H1 (cell line): ENCODE measurements at regions not wholly inside any gene's neighbourhood (a gene's known extent, or its start where the extent isn't known, plus 50 kb on each side); places are given as distances from the start of the nearest gene placed in this dataset.

Source experiments
- CTCF ChIA-PET: fragments of 300-600 bp; sonication (Branson Sonifier 250); formaldehyde crosslinking; loops from one replicate; lab custom pipeline; 2021; ENCODE audit not compliant: partially characterized antibody; lab: Charles Lee
- POLR2A ChIA-PET: fragments of 300-600 bp; sonication (Branson Sonifier 250); formaldehyde crosslinking; loops from one replicate; lab custom pipeline; 2021; ENCODE audit warnings: inconsistent platforms; ENCODE audit not compliant: partially characterized antibody; lab: Charles Lee
- DNase-seq, 2 experiments: peaks; one replicate each; pipeline versions ENCODE4 v3.0.0 to v3.0.0-alpha.2; 2010 to 2022; ENCODE audit warnings: low spot score in 2 of 2, low read depth in 1 of 2, mixed read lengths in 1 of 2
- FAIRE-seq: peaks from 2 replicates; lab custom pipeline; 2011; peaks lifted over from hg19 to GRCh38; lab: Jason Lieb, UNC
- H2AFZ ChIP-seq: 2 replicates; pipeline ENCODE4 v1.8.1; 2012; ENCODE audit warnings: low read length, inconsistent platforms
- H2AK5ac ChIP-seq: 2 replicates; pipeline ENCODE4 v1.6.1; 2013; ENCODE audit warnings: low read depth, low read length
- H2BK120ac ChIP-seq: replicated peaks from 2 replicates; pipeline ENCODE3; 2013; ENCODE audit warnings: low read depth, low read length, inconsistent platforms
- H2BK12ac ChIP-seq: 2 replicates; pipeline ENCODE4 v1.6.1; 2013; ENCODE audit warnings: low read depth, low read length
- H2BK15ac ChIP-seq: 2 replicates; pipeline ENCODE4 v1.6.1; 2013; ENCODE audit warnings: low read length
- H2BK20ac ChIP-seq: 2 replicates; pipeline ENCODE4 v1.6.1; 2013; ENCODE audit warnings: low read length
- H2BK5ac ChIP-seq: 2 replicates; pipeline ENCODE4 v1.6.1; 2013; ENCODE audit warnings: low read depth, low read length
- H3K14ac ChIP-seq: 2 replicates; pipeline ENCODE4 v1.6.1; 2013; ENCODE audit warnings: inconsistent platforms; ENCODE audit not compliant: insufficient read length
- H3K18ac ChIP-seq: 2 replicates; pipeline ENCODE4 v1.6.1; 2013; ENCODE audit warnings: low read length; ENCODE audit errors: extremely low read depth
- H3K23ac ChIP-seq: 2 replicates; pipeline ENCODE4 v1.6.1; 2013; ENCODE audit warnings: inconsistent platforms; ENCODE audit not compliant: insufficient read length
- H3K23me2 ChIP-seq: 2 replicates; pipeline ENCODE4 v1.6.1; 2013; ENCODE audit warnings: low read depth, low read length
- H3K27ac ChIP-seq: 2 replicates; pipeline ENCODE4 v1.6.1; 2011; ENCODE audit warnings: low read depth, low read length, inconsistent platforms
- H3K27me3 ChIP-seq, 4 experiments: replicated peaks in 1 of 4; 1 replicate in 1 of 4; 2 replicates in 3 of 4; pipeline versions ENCODE4 v1.6.1 to v1.8.1; 2011 to 2013; ENCODE audit warnings: low read length in 3 of 4, mild to moderate bottlenecking in 3 of 4, inconsistent platforms in 2 of 4, mixed read lengths in 2 of 4, moderate library complexity in 1 of 4; ENCODE audit not compliant: control insufficient read depth in 3 of 4, insufficient read depth in 3 of 4; ENCODE audit errors: extremely low read depth in 1 of 4
- H3K36me3 ChIP-seq, 4 experiments: 2 replicates each; pipeline versions ENCODE4 v1.6.1 to v1.8.1; 2011 to 2013; ENCODE audit warnings: mild to moderate bottlenecking in 4 of 4, low read length in 3 of 4, moderate library complexity in 2 of 4, control low read depth in 1 of 4, inconsistent platforms in 1 of 4; ENCODE audit not compliant: insufficient read depth in 4 of 4, control insufficient read depth in 2 of 4
- H3K4ac ChIP-seq: replicated peaks from 2 replicates; pipeline ENCODE3; 2013; ENCODE audit warnings: low read length, low read depth, mixed read lengths, inconsistent platforms; ENCODE audit not compliant: insufficient read length
- H3K4me1 ChIP-seq, 4 experiments: replicated peaks in 1 of 4; 1 replicate in 1 of 4; 2 replicates in 3 of 4; pipeline versions ENCODE4 v1.6.1 to v1.8.1; 2011 to 2013; ENCODE audit warnings: low read length in 3 of 4, inconsistent platforms in 2 of 4, mixed read lengths in 1 of 4; ENCODE audit not compliant: insufficient read depth in 4 of 4, control insufficient read depth in 3 of 4
- H3K4me2 ChIP-seq, 2 experiments: 2 replicates each; pipeline versions ENCODE4 v1.6.1 to v1.8.1; 2011 to 2013; ENCODE audit warnings: low read depth in 2 of 2, low read length in 2 of 2, control low read depth in 1 of 2, inconsistent platforms in 1 of 2, mild to moderate bottlenecking in 1 of 2; ENCODE audit not compliant: insufficient read depth in 1 of 2
- H3K4me3 ChIP-seq, 4 experiments: fragments of 200-600, 300-600 bp in 1 of 4; sonication (generic), shearing (Covaris generic), sonication (Bioruptor Twin) in 1 of 4; 2 replicates each; pipeline versions ENCODE4 v1.5.1 to v1.8.1; 2011 to 2016; ENCODE audit warnings: low read length in 4 of 4, low read depth in 3 of 4, control low read depth in 2 of 4, inconsistent platforms in 2 of 4, mild to moderate bottlenecking in 2 of 4, mixed read lengths in 1 of 4, moderate library complexity in 1 of 4; ENCODE audit not compliant: insufficient read depth in 2 of 4; ENCODE audit errors: extremely low read depth in 1 of 4
- H3K56ac ChIP-seq: replicated peaks from 2 replicates; pipeline ENCODE3; 2013; ENCODE audit warnings: low read depth, mild to moderate bottlenecking, mixed read lengths, low read length, inconsistent platforms; ENCODE audit not compliant: insufficient read length
- H3K79me1 ChIP-seq: 2 replicates; pipeline ENCODE4 v1.6.1; 2013; ENCODE audit warnings: low read depth, low read length, control low read depth
- H3K79me2 ChIP-seq, 2 experiments: 2 replicates each; pipeline versions ENCODE4 v1.6.1 to v1.8.1; 2012 to 2013; ENCODE audit warnings: low read length in 2 of 2, mild to moderate bottlenecking in 2 of 2, inconsistent platforms in 1 of 2; ENCODE audit not compliant: insufficient read depth in 2 of 2, control insufficient read depth in 1 of 2
- H3K9ac ChIP-seq, 4 experiments: replicated peaks in 1 of 4; 1 replicate in 1 of 4; 2 replicates in 3 of 4; pipeline versions ENCODE4 v1.6.1 to v1.8.1; 2011 to 2013; ENCODE audit warnings: low read depth in 3 of 4, low read length in 3 of 4, control low read depth in 2 of 4, mild to moderate bottlenecking in 2 of 4, moderate library complexity in 2 of 4, inconsistent platforms in 1 of 4; ENCODE audit errors: extremely low read depth in 1 of 4
- H3K9me3 ChIP-seq, 2 experiments: 2 replicates each; pipeline versions ENCODE4 v1.6.1 to v1.8.1; 2012 to 2013; ENCODE audit warnings: mild to moderate bottlenecking in 2 of 2, moderate library complexity in 2 of 2, control low read depth in 1 of 2, inconsistent platforms in 1 of 2, low read depth in 1 of 2, low read length in 1 of 2, mixed read lengths in 1 of 2; ENCODE audit not compliant: insufficient read depth in 2 of 2
- H4K20me1 ChIP-seq, 2 experiments: replicated peaks in 1 of 2; 2 replicates each; pipeline versions ENCODE3 to v1.8.1; 2011 to 2013; ENCODE audit warnings: inconsistent platforms in 2 of 2, low read length in 2 of 2, mild to moderate bottlenecking in 1 of 2; ENCODE audit not compliant: insufficient read depth in 2 of 2, control insufficient read depth in 1 of 2
- H4K5ac ChIP-seq: 2 replicates; pipeline ENCODE4 v1.6.1; 2013; ENCODE audit warnings: low read length, low read depth, mixed read lengths, inconsistent platforms; ENCODE audit not compliant: insufficient read length
- H4K8ac ChIP-seq: 2 replicates; pipeline ENCODE4 v1.8.0; 2013; ENCODE audit warnings: mild to moderate bottlenecking, moderate library complexity, low read length, inconsistent platforms; ENCODE audit not compliant: insufficient read depth; ENCODE audit errors: extremely low read depth
- H4K91ac ChIP-seq: replicated peaks from 2 replicates; pipeline ENCODE3; 2013; ENCODE audit warnings: low read length, mixed read lengths, inconsistent platforms; ENCODE audit not compliant: insufficient read length
- ATF3 ChIP-seq: IDR thresholded peaks from 2 replicates; pipeline ENCODE4 v1.6.1; 2011; ENCODE audit warnings: low read depth, mild to moderate bottlenecking, low read length; ENCODE audit not compliant: insufficient read depth
- CBX5 ChIP-seq: fragments of 300-800, 300-1000 bp; sonication (generic); IDR thresholded peaks from 2 replicates; pipeline ENCODE4 v1.7.1; 2016; ENCODE audit warnings: antibody characterized with exemption, low read length, low read depth
- CBX8 ChIP-seq: fragments of 300-800, 300-1000 bp; sonication (generic); IDR thresholded peaks from 2 replicates; pipeline ENCODE4 v1.7.1; 2016; ENCODE audit warnings: low read depth, low read length, borderline replicate concordance
- CTBP2 ChIP-seq: IDR thresholded peaks from 2 replicates; pipeline ENCODE4 v1.7.0; 2011; ENCODE audit warnings: borderline replicate concordance, mild to moderate bottlenecking, moderate library complexity, mixed read lengths, low read length; ENCODE audit not compliant: insufficient read depth, insufficient read length
- KDM5A ChIP-seq: fragments of 200-600 bp; IDR thresholded peaks from 2 replicates; pipeline ENCODE4 v1.7.1; 2012; ENCODE audit warnings: mild to moderate bottlenecking, low read length, inconsistent platforms, mixed read lengths
- MAX ChIP-seq: IDR thresholded peaks from 2 replicates; pipeline ENCODE4 v1.6.1; 2012; ENCODE audit warnings: inconsistent platforms
- NANOG ChIP-seq: IDR thresholded peaks from 2 replicates; pipeline ENCODE4 v1.6.1; 2011; ENCODE audit warnings: low read length, low read depth, mild to moderate bottlenecking, inconsistent platforms; ENCODE audit not compliant: insufficient read depth, poor library complexity, severe bottlenecking
- NRF1 ChIP-seq: IDR thresholded peaks from 2 replicates; pipeline ENCODE4 v1.6.1; 2011; ENCODE audit warnings: mild to moderate bottlenecking, low read depth, low read length, improper control_type of control experiment
- PHF8 ChIP-seq: fragments of 200-600 bp; sonication (generic); conservative IDR thresholded peaks from 2 replicates; pipeline ENCODE4 v1.7.1; 2012; ENCODE audit warnings: low read depth, mild to moderate bottlenecking, inconsistent platforms, low read length, moderate library complexity
- POU5F1 ChIP-seq: IDR thresholded peaks from 2 replicates; pipeline ENCODE4 v1.6.1; 2011; ENCODE audit warnings: low read depth, mild to moderate bottlenecking, low read length, moderate library complexity
- SP1 ChIP-seq: IDR thresholded peaks from 2 replicates; pipeline ENCODE4 v1.6.1; 2011; ENCODE audit warnings: low read depth, low read length
- WGBS, 2 experiments: shearing (Covaris generic) in 1 of 2; methylation state at CpG; one replicate each; pipeline versions ENCODE4 v1.1.6 to v1.1.7; 2013 to 2015; ENCODE audit warnings: low lambda C conversion rate in 2 of 2, mixed read lengths in 2 of 2, inconsistent platforms in 1 of 2, low coverage in 1 of 2, missing lambda C conversion rate in 1 of 2; ENCODE audit not compliant: insufficient replicate concordance in 2 of 2, insufficient coverage in 1 of 2, insufficient read length in 1 of 2; ENCODE audit errors: extremely low coverage in 1 of 2, missing lambda C conversion rate in 1 of 2; 5-methylcytosine and 5-hydroxymethylcytosine counted together

GRCh38 chr11:45007011-45007410 is 56.3 kb upstream of the TP53I11 start:
- no peaks in the 10 kb centered on the region for H4K20me1 ChIP-seq
- DNase-seq: no peak
- H2BK120ac ChIP-seq: no peak overlapping the region
- H2BK15ac ChIP-seq: no peak overlapping the region
- no peaks in the 10 kb centered on the region for H3K23me2 ChIP-seq
- no peak overlapping the region for H3K4ac ChIP-seq
- H3K4me2 ChIP-seq: no peak overlapping the region
- H3K27ac ChIP-seq: no peak overlapping the region
- H2BK12ac ChIP-seq: no peak overlapping the region
- POLR2A ChIA-PET: interaction anchor here (1.4 kb wide), 1 partner anchor 71 kb away, joined by 3 read pairs; no protein-coding TSS in a partner anchor
- no peak overlapping the region for H3K18ac ChIP-seq
- no peak overlapping the region for H4K91ac ChIP-seq
- FAIRE-seq: no peak
- no peak overlapping the region for H3K4me3 ChIP-seq
- no peak for TF ChIP-seq CBX5
- no peak for TF ChIP-seq POU5F1
- TF ChIP-seq PHF8: no peak
- TF ChIP-seq SP1: no peak
- no peak for TF ChIP-seq CBX8
- no peak for TF ChIP-seq CTBP2
- TF ChIP-seq ATF3: no peak
- no peak for TF ChIP-seq MAX
- TF ChIP-seq NANOG: no peak
- TF ChIP-seq KDM5A: no peak
- no peak for TF ChIP-seq NRF1
- no peak overlapping the region for H3K56ac ChIP-seq
- 78% methylated on average over 8 of the region's 8 CpGs; no CpG with 5 or more reads in 1 of the 2 experiments for WGBS, 2 experiments
- no peak overlapping the region for H3K23ac ChIP-seq
- H2AFZ ChIP-seq: no peak overlapping the region
- H3K9ac ChIP-seq: no peak overlapping the region
- H3K79me1 ChIP-seq: no peaks in the 10 kb centered on the region
- H2BK20ac ChIP-seq: no peak overlapping the region
- H2BK5ac ChIP-seq: no peak overlapping the region
- no peaks in the 10 kb centered on the region for H3K4me1 ChIP-seq
- H4K8ac ChIP-seq: no peak overlapping the region
- no peak overlapping the region for H4K5ac ChIP-seq
- no peaks in the 10 kb centered on the region for H3K27me3 ChIP-seq
- H3K14ac ChIP-seq: no peak overlapping the region
- no peak overlapping the region for H2AK5ac ChIP-seq
- no peaks in the 10 kb centered on the region for H3K79me2 ChIP-seq
- H3K36me3 ChIP-seq: no peaks in the 10 kb centered on the region
- no peaks in the 10 kb centered on the region for H3K9me3 ChIP-seq
- CTCF ChIA-PET: interaction anchor here (0.7 to 2.9 kb wide), 6 partner anchors 10 to 96 kb away, joined by 3 to 22 read pairs (median 4); no protein-coding TSS in a partner anchor
